NCI-H82 treated with DMSO at 0.1 percent for 48 hours (cell line): ENCODE measurements at regions not wholly inside any gene's neighbourhood (a gene's known extent, or its start where the extent isn't known, plus 50 kb on each side); places are given as distances from the start of the nearest gene placed in this dataset.
"Not testable (repeated sequence)": the region's sequence is repeated elsewhere in the genome, so short reads cannot be mapped to it uniquely, and the experiment has no call there.

Experiments
- DNase-seq: peaks from one replicate; lab custom pipeline; 2025; ENCODE audit not compliant: unreplicated experiment; lab: John Stamatoyannopoulos, UW

DNA sequence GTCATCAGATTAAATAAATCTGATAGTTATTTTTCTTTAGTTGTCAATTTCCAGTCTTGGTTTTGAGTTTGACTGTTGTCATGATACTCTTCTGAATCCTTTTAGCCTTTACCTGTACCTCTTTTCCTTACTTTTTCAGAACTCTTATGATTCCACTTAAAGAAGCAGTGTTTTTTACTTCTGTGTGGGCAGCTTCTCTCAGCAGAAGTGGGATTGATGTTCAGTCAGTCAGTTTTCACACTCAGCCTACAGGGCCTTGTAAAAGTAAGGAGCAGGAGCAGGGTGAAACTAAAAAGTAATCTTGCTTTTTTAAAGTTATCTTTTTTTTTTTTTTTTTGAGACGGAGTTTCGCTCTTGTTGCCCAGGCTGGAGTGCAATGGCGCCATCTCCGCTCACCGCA, 75.1 kb downstream of the HAUS1 start:
- no peak for DNase-seq

DNA sequence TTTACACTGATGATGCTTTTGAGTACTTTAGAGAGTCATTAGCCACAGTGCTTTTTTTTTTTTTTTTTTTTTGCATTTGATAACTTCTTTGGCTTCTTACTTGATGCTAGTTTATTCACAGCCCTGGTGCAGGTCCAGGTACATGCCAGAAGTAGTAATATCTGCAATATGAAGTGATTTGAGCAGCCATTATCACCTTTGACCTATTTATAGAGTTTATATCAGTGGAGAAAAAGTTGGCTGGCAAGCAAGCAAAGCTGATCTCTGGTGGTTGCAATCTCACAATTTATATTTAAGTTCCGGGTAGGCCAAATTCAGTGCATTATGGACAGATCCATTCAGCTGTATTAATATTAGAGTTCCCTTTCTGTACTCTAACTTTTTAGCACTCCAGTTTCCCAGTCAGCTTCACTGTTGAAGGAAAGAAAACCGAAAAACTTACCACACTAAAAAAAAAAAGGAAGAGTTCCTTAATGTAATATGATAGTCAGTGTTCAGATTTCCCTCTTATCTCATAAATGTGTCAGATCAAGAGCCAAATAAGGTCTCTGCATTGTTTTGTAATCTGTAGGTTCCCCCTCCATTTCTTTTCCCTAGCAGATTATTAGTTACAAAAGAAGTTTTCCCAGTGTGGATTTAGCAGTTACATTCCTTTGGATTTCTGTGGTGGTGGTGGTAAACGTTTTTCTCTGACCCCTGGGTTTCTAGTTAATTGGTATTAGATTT, 78.6 kb downstream of the HAUS1 start:
- DNase-seq = no peak

DNA sequence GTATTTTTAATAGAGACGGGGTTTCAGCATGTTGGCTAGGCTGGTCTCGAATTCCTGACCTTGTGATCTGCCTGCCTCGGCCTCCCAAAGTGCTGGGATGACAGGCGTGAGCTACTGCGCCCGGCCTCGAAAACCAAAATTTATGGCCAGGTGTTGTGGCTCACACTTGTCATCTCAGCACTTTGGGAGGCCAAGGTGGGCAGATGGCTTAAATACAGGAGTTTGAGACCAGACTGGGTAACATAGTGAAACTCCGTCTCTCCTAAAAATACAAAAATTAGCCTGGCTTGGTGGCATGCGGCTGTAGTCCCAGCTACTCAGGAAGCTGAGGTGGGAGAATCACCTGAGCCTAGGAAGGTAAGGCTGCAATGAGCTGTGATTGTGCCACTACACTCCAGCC, 80.1 kb downstream of the HAUS1 start:
- not testable (repeated sequence) for DNase-seq

DNA sequence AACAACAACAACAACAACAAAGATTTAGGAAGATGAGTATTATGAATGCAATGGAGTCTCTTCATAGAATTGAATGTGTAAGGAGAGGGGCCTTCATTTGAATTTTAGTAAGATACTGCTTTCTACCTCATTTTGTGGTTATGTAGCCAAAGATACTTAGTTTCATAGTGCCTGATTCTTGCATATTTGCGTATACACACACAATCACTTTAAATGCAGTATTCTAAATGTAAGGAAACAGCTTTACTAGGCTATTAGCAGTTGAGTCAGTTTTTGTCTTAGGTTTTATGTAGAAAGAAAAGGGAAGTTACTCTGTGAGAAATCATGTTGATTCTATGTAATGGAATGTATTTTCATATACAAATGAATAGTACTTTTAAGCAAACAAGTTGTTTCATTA, 80.5 kb downstream of the HAUS1 start:
- no peak for DNase-seq

DNA sequence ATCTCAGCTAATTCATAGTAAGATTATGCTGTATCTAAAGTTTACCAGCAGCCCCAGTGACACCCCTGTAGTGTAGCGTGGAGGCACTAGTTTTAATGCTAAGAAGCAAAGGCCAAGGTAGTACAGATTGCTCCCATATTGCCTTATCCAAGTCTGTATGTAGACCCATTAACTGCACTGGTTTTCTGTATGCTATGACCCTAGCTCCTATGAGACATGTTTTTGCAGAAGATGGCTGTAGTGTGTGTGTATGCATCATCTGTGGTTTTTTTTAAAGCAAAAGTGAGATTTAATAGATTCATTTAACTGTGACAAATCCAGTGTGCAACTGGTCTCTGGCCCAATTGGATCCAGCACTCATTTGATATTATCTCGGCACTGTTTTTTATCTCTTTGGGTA, 86.5 kb downstream of the HAUS1 start:
- DNase-seq = no peak

DNA sequence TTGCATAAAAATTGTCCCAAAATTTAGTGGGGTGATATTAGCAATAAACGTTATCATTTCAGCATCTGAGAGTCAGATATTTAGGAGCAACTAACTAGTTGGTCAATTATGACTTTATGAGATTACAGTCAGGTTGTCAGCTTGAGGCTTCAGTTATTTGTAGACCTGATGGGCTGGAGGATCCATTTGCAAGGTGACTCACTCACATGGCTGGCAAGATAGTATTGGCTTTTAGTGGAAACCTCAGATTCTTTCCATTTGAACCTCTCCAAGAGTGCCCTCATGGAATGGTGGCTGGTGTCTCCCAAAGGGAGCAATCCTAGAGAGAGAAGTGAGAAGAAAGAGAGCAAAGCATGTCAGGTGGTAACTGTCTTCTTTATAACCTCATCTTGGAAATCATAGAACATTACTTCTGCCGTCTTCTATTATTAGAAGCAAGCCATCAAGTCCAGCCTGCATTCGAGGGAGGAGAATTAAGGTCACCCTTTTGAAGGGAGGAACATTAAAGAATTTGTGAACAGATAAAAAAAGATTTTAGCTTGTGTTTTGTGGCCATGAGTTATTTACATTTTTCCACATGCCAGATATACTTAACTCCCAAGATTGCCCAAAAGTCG, 92.5 kb downstream of the HAUS1 start:
- DNase-seq = no peak

DNA sequence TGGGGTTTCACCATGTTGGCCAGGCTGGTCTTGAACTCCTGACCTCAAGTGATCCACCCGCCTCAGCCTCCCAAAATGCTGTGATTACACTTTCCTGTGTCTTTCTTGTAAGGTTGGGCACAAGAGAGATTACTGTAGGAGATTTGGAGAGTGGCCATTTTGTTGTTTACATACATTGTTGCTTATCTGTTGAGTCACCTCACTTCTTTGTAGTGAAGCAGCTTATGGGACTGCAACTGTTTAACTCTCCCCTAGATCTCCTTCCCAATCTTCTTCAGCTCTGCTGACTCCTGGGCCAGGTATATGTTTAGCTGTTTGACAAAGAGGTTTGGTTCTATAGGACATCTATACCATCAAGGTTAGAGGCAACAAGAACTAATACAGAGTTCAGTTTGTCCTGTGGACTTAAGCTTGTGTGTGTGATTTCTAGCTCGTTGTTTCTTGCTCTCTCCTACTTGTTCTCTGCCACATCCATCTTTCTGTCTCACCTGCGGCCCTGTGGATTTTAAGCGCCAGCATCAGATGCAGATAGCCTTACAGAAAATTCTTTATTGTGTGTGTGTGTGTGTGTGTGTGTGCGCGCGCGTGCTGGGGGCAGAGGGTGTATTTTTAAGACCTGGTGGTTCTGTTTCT, 95.4 kb downstream of the HAUS1 start:
- DNase-seq = no peak

DNA sequence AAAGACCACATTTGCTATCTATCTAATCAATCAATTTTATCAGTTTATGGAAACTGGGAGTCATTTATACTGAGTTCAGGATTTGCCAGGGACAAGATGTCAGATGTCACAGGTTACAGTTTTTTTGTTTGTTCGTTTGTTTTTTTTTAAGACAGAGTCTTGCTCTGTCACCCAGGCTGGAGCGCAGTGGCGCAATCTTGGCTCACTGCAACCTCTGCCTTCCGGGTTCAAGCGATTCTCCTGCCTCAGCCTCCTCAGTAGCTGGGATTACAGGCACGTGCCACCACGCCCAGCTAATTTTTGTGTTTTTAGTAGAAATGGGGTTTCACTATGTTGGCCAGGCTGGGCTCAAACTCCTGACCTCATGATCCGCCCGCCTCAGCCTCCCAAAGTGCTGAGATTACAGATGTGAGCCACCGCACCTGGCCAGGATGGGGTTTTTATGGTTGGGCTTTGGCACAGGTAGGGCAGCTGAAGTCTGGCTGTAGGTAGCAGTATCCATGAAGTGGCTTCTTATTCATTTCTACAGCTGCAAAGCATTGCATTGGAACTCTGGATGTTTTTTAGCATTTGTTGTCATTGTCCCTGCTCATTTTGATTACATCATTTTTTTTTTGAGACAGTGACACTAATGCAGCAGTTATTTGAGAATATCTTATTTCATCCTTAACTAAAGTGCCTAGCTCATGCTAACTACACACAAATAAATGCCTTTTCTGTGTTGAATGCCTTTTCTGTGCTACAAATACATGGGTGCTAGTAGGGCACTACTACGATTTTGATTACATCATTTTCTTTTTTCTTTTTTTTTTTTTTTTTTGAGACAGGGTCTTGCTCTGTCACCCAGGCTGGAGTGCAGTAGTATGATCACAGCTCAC, 96.2 kb downstream of the HAUS1 start:
- not testable (repeated sequence) for DNase-seq

DNA sequence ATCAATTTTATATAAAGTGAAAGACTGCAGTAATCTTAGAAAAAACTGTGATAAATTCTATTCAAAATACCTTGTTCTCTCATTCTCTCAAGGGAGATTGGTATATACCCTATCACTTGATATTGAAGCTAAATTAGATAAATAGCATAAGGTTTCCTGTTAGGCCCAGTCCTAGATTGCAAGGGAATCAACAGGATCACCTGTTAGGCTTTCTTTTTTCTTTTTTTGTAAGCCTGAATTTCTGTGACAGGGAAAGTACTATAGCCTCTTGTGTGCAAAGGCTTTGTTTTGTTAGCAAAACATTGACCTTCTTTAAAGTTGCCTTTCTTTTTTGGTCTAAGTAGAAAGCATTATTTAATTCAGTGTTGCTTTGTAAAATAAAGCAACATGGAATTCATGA, 100.0 kb downstream of the HAUS1 start:
- DNase-seq = no peak

DNA sequence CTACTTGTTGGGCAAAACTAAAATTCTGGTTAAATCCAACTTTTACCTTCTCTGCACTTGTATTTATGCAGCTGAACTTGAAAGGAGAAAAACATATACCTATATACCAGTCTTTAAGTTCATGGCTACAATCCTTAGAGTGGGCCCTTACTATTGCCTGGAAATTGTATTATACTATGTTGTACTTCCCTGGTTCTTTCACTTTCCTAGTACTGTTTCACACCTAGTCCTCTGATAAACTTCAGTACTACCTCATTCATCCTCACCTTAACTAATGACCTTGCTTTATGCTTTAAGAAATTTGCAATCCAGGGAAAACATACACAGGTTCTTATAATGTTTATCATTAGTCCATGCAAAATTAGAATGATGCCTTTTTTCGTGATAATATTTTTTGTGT, 103.8 kb downstream of the HAUS1 start:
- DNase-seq = no peak

DNA sequence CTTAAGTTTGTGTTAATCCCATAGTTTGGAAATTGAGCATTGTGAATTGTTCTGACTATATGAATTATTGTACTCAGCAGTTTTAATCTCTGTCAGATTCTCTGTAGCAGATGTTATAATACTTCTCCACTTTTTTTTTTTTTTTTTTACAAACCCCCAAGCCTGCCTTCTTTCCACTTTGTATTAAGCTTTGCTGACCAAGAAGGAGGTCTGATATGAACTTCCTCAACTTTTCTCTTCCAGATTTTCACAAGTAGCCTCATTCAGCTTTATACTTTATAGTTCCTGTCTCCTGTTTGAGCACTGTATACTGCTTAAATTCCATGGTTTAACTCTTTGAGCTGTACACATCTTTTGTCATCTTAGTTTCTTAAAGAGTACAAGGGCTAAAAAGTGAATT, 105.0 kb downstream of the HAUS1 start:
- DNase-seq = no peak

DNA sequence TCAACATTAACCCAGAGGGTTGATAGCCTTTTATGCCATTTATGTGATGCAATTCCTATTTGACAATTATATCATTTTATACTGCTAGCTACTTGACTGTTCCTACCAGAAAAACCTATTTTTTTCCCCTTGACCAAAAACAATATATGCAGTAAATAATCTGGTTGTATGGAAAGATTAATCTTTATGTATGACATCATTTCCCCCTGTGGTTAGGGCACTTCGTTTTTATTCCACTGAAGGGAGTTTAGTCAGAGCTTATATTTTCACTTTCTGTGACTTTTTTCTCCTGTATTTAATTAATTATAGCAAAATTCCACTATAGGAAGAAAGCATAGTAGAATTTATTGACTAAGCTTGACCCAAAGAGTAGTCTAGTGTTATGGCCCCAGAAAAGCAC, 107.6 kb downstream of the HAUS1 start:
- no peak for DNase-seq

DNA sequence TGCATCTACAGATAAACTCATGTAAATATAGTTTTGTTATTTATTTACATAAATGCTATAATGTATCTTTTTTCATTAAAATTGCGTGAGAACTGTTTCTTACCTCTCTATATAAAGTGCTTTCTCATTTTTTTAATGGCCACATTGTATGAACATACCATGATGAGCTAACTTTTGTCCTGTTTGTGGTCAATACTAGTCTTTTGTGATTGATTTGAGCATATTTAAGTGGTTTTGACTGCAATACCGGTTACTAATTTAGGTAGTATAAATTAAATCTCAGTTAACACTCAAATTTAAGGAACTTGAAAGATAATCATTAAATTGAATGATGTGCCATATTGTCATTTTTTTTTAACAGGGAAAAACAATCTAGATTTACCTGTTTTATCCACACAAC, 108.2 kb downstream of the HAUS1 start:
- DNase-seq = no peak

DNA sequence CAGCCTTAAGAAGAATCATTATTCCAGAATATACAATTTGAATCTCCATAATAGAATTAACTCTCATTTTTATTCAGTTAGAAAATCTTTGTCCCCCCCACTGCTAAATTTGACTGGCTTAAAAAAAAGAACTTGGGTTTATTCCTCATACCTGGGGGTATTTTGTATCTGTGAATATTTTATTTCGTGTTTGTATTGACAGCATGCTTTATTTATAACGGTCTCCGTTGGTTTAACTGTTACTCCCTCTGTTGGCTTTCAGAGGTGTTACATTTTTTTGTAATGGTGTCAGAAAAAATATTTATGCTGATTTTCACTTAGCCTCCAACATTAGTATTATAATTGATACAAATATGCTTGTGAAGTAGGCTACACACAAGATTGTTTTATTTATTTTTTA, 109.1 kb downstream of the HAUS1 start:
- DNase-seq = no peak

DNA sequence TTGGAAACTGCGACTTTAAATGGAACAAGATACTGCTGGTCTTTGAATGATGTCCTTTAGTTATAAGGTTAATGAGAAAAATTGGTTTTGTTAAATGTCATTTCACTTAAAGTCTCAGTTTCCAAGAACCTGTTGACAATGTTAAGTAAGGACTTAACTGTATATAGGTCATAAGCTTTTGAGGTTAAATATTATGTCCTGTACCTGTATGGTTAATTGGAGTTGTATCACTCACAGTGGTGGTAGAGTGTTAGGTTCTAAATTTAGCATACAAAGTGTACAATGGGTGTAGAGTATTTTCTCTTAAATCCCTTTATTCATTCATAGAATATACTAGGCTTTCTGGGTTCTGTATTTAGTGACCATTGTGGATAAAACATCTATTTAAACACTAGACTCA, 110.2 kb downstream of the HAUS1 start:
- DNase-seq = no peak

DNA sequence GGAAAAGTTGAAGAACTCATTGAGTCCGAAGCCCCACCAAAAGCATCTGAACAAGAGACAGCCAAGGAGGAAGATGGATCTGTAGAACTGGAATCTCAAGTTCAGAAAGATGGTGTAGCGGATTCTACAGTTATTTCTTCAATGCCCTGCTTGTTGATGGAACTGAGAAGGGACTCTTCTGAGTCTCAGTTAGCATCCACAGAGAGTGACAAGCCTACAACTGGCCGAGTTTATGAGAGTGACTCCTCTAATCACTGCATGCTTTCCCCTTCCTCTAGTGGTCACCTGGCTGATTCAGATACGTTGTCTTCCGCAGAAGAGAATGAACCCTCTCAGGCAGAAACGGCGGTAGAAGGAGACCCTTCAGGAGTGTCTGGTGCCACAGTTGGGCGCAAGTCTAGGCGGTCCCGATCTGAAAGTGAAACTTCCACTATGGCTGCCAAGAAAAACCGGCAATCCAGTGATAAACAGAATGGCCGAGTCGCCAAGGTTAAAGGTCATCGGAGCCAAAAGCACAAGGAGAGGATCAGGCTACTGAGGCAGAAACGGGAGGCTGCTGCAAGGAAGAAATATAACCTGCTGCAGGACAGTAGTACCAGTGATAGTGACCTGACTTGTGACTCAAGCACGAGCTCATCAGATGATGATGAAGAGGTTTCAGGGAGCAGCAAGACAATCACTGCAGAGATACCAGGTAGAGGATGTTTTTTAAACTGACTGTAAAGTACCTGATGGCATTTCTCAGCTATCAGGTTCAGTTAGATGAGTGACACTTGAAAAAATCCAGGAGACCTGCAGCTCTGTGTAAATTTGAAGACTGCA, 111.9 kb downstream of the HAUS1 start:
- no peak for DNase-seq

DNA sequence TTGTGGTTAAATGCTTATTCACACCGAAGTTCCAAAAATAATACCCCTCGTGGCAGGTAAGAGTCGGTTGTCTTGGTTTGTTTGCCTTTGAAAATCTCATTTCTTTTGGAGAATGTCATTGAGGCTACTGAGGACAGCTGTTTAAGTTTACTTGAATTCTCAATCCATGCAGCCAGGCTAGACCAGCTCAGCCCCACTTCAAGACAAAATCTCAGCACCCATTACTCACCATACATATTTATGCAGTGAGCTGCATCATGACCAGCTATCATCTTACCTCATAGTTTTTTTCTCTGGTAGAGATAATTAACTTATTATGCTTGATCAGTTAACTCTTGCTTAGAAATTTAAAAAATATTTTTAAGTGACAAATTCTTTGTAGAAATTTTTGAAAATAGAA, 115.9 kb downstream of the HAUS1 start:
- no peak for DNase-seq

DNA sequence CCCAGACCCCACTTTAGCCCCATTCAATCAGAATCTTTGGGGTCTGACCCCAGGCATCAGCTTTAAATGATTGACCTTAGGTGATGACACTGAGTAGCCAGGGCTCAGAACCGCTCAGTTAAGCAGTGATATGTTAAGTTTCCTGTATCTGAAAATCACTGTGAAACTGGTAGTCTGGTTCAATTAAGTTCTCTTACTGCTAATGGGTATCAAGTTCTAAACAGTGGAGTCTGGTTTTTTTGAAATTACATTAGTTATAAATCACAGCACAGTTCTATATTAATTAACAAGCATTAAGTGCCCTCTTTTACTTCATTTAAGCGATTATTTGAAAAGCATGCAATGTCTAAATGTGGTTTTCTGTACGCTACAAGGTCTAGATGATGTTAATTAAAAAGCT, 117.9 kb downstream of the HAUS1 start:
- no peak for DNase-seq

DNA sequence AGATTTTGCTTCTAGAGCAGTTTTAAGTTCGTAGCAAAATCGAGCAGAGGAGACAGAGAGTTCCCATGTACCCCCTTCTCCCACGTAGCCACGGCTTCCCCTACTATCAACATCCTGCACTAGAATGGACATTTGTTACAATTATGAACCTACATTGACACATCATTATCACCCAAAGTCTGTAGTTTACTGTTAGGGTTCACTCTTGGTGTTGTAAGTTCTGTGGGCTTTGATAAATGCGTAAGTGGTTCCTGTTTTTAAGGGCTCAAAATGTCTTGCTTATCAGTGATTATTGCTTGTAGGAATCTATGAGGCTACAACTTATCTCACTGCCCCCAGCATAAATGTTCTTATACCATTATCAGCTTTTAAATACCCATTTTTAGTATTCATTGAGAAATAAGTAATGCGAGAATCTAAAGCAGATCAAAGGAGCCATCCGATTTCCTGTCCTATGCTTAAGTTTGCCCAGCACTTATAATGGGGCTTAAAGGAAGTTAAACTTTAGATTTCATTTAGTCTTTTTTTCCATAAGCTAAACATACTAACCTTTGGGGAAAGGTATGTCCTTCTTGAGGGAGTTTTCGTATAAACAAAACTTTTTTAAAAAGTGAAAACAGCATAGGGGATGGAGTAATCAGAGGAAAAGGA, 118.7 kb downstream of the HAUS1 start:
- DNase-seq = no peak

DNA sequence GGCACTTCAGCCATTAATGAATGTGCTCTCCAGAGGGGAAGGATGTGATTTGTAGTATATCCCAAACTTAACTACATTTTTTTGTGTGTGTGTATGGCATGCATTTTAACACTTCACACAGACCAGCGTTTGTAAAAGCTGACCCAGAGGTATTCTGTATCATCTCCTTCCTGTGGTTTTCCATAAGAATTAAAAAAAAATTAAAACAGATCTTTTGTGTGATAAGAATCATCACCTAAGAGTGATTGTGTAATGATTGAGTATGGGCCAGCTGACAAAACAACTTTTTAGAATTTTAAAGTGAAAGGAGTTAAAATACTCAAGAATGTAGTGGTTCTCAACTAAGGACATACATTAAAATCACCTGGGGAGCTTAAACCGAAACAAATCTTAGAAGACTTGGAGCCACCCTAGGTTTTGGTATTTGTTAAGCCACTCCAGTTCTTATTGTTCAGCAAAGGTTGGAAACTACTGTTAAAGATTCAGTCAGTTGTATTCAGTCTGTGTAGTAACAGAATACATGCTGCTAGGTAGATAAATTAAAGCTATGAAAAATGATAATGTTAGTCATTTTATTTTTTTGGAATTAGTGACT, 120.1 kb downstream of the HAUS1 start:
- DNase-seq = no peak
